AG09319 (cell line): ENCODE measurements at regions not wholly inside any gene's neighbourhood (a gene's known extent, or its start where the extent isn't known, plus 50 kb on each side); places are given as distances from the start of the nearest gene placed in this dataset.

Experiments used
- DNase-seq: peaks from one replicate; pipeline ENCODE4 v3.0.0-alpha.2; 2010; ENCODE audit warnings: low read depth; ENCODE audit errors: extremely low read depth
- CTCF ChIP-seq: IDR thresholded peaks from 2 replicates; pipeline ENCODE4 v1.5.1; 2011; ENCODE audit warnings: low read depth, mild to moderate bottlenecking, inconsistent platforms, low read length, moderate library complexity

GRCh38 chr1:201774983-201775344 lies 54.0 kb upstream of the IPO9 start:
- no peak for DNase-seq
- TF ChIP-seq CTCF = no peak

GRCh38 chr1:201775380-201775779 lies 53.6 kb upstream of the IPO9 start:
- TF ChIP-seq CTCF = no peak
- no peak for DNase-seq

GRCh38 chr1:201778279-201779065 lies 50.5 kb upstream of the IPO9 start:
- no peak for TF ChIP-seq CTCF
- DNase-seq = no peak
